ENCODE measurements at regions not wholly inside any gene's neighbourhood (a gene's known extent, or its start where the extent isn't known, plus 50 kb on each side); places are given as distances from the start of the nearest gene placed in this dataset.
"Not testable (repeated sequence)": the region's sequence is repeated elsewhere in the genome, so short reads cannot be mapped to it uniquely, and the experiment has no call there.

GRCh38 chr1:121003230-121003629 is 113.7 kb downstream of the PPIAL4A start:
- not testable (repeated sequence) for DNase-seq (ENCODE audit: low read depth in 2 of 2)

GRCh38 chr1:121006826-121007225 is 117.3 kb downstream of the PPIAL4A start:
- not testable (repeated sequence) for DNase-seq (ENCODE audit: low read depth in 2 of 2)

DNA sequence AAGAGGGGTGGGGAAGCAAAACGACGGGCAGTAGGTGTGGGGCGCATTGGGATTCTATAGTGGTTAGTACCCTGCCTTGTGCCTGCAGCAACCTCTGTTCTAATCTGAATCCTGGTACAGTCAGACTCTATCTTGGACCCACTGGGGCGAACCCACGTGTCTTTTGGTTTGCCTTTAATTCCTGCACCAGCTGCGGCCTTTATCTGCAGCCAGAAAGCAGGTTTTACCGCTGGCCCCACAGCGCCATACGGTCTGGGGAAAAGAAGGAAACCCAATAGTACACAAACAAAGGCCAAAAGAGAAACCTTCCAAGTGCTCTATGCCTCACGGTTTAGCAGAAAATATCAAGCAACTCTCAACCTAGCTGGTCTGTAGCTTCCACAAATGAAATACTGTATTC is 118.2 kb downstream of the PPIAL4A start:
- DNase-seq (ENCODE audit: low read depth in 2 of 2), result not testable (repeated sequence)

- DNase-seq (ENCODE audit: low read depth in 2 of 2), result not testable (repeated sequence)
Observed at GRCh38 chr1:121008512-121009215, 119.1 kb downstream of the PPIAL4A start.

GRCh38 chr1:121009216-121010057 is 119.9 kb downstream of the PPIAL4A start:
- not testable (repeated sequence) for DNase-seq (ENCODE audit: low read depth in 2 of 2)

DNA sequence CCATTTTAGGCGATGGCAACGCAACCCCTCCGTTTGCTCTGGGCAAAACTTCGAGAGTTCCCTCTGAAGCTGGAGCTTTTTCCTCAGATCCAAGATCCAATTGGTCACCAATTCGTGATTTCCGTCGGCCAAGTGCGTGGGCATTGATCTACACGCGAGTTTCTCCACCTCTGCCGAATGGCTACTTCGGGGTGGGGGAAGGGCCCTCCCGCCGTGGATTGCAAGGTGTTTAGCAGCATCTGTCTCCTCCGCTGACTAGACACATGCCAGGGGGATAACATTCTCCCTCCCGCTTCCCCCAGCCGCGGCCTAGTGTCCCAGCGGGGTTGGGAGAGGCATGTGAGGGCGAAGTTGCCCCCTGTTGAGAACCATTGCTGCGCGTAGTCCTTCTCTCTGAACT is 120.6 kb downstream of the PPIAL4A start:
- not testable (repeated sequence) for DNase-seq (ENCODE audit: low read depth in 2 of 2)

DNA sequence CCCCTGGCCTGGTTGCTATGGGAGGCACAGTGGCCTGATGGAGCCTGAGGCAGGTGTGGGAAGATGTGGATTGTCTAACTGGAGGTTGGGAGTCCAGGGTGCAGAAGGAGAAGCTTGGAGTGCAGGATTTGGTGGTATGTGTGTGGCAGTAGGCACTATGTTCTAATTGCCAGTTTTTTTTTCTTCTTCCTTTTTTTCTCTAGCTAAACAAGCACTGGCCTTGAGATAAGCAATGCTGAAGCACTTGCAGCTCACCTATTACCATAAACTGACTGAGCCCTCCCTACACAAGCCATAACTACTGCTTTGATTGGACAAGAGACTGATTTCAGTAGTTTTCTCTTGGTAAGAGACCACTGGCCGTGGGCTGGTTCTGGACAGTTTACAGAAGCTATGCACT is 123.6 kb downstream of the PPIAL4A start:
- not testable (repeated sequence) for DNase-seq (ENCODE audit: low read depth in 2 of 2)

- not testable (repeated sequence) for DNase-seq (ENCODE audit: low read depth in 2 of 2)
Observed at GRCh38 chr1:121016182-121017028, 126.8 kb downstream of the PPIAL4A start.

DNA sequence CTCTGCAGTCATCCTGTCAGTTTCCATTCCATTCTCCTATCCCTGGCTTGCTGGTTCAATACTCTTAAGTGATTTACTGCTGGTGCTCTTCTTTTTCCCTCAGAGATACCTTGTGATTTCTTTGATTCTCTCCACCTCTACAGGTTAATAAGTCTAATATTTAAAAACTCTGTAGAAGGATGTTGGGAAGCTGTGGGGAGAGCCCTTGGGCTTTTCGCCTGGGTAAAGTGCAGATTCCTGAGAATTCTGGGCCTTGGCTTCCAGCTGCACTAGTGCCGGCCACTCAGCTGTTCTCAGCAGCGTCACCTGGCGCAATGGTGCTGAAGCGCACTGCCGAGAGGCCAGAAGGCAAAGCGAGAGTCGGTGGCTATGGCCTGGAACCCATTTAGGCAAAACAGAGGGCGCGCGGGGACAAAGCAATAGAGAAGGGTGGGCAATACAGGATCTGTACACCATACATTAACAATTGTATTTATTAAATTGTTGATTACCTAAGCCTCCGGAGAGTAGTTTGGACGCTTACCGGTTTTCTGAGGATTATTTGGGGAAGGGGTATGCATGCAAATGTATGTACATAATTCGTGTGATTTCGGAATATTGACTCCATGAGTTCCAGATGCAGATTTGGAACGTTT is 130.3 kb downstream of the PPIAL4A start:
- not testable (repeated sequence) for DNase-seq (ENCODE audit: low read depth in 2 of 2)

GRCh38 chr1:121020350-121021236 is 131.0 kb downstream of the PPIAL4A start:
- DNase-seq (ENCODE audit: low read depth in 2 of 2), result not testable (repeated sequence)

- not testable (repeated sequence) for DNase-seq (ENCODE audit: low read depth in 2 of 2)
Observed at GRCh38 chr1:121021716-121022115, 132.1 kb downstream of the PPIAL4A start.

DNA sequence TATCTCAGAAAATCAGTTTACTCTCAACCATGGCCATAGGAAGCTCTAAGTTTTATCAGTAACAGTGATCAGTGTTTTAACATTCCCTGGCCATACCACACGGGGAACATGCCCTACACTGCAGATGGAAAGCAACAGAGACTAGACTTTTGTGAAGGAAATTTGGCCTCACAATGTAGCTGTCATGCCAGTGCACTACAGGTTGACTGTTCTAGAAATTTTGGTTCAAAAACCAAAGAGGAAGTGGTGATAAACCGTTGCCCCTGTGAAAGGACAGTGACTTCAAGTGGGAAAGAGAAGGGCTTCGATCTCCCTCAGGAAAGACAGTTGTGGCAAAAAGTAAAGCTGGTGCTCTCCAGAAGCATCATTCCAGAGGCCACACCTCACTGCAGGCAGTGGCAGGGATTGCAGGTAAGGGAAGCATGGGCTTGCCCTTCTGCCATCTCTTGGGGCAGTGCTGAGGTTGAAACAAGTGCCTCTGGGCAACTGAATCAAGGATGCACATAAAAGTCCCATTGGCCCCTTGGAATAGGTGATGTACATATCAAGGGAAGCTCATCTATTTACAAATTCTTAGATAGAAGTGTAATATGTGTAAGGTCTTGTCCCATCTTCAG is 143.4 kb downstream of the PPIAL4A start:
- DNase-seq (ENCODE audit: low read depth in 2 of 2), result not testable (repeated sequence)

DNA sequence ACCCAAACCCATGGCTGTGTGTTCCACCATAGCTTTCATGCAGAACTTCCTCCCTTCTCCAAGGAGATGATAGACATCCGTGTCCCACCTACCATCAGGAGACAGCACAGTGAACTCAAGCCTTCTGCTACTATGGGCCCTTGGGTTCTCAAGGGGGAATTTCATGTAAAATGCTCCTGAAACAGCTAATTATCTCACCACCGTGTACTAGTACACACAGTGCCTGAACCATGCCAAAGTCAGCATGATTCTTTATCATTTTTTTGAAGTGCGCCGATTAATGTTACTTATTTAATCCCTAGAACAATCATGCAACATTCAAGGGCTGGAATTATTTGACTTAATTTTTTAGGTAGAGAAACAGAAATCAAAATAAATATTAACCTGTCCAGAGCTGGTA is 147.2 kb downstream of the PPIAL4A start:
- not testable (repeated sequence) for DNase-seq (ENCODE audit: low read depth in 2 of 2)

- not testable (repeated sequence) for DNase-seq (ENCODE audit: low read depth in 2 of 2)
Observed at GRCh38 chr1:121040974-121041373, 143.2 kb downstream of the FAM72B start.

- DNase-seq (ENCODE audit: low read depth in 2 of 2), result not testable (repeated sequence)
Observed at GRCh38 chr1:121041497-121041896, 142.6 kb downstream of the FAM72B start.

DNA sequence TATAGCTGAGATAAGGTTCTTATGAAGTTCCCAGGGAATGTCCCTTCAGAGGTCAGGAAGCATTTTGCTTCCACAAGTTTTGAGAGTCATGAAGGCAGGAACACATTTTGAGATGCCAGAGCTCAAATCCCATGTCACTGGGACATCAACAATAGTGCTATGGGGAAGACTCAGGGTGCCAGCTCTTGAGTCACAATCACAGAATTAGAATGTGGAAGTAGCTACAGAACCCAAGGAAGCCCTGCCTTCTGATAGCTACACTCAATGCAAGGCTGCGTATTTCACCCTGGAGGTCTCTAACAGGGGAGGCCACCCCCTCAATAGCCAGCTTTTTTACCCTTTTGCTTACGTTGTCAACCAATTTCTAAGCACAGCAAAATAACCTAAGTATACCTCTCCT is 141.3 kb downstream of the FAM72B start:
- not testable (repeated sequence) for DNase-seq (ENCODE audit: low read depth in 2 of 2)

DNA sequence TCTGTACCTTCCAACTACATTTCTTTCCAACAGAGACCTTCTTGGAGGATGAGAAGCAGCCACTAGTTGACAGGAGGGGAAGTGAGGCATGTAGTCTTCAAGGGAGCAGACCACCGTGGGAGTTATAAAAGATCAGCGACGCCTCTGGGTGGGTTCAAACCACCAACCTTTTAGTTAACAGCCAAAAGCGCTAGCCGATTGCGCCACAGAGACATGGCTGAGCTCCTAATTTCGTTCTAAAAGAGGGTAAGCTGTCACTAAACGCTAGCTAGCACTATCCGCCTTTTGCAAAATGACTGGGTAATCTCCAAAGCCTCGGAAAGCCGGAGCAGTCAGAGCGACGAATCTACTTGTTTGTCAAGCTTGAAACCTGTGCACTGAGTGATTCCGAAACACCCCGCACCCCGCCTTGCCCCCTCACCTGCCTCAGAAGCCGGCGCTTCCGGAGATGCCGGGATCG is 135.8 kb downstream of the FAM72B start:
- DNase-seq (ENCODE audit: low read depth in 2 of 2), result not testable (repeated sequence)

- not testable (repeated sequence) for DNase-seq (ENCODE audit: low read depth in 2 of 2)
Observed at GRCh38 chr1:121048769-121049443, 135.2 kb downstream of the FAM72B start.

GRCh38 chr1:121050097-121050496 is 134.0 kb downstream of the FAM72B start:
- DNase-seq (ENCODE audit: low read depth in 2 of 2), result not testable (repeated sequence)

Measured in stimulated activated CD8-positive, alpha-beta memory T cell treated with anti-CD3 and anti-CD28 coated beads, Interleukin-7, amount 100 ng/mL, for 1 hour (primary cell).